Keratinocyte (primary cell): ENCODE measurements at regions not wholly inside any gene's neighbourhood (a gene's known extent, or its start where the extent isn't known, plus 50 kb on each side); places are given as distances from the start of the nearest gene placed in this dataset.

ENCODE experiments used
- CTCF ChIP-seq, 3 experiments: IDR thresholded peaks in 1 of 3; conservative IDR thresholded peaks in 1 of 3; optimal IDR thresholded peaks in 1 of 3; 2 replicates in 2 of 3; 3 replicates in 1 of 3; pipeline versions ENCODE3 to v1.5.1; 2011; ENCODE audit warnings: low read length in 3 of 3, mild to moderate bottlenecking in 3 of 3, moderate library complexity in 2 of 3, control low read depth in 1 of 3, inconsistent platforms in 1 of 3; ENCODE audit not compliant: insufficient read depth in 2 of 3; ENCODE audit errors: extremely low read depth in 1 of 3
- EZH2 ChIP-seq: IDR thresholded peaks from one replicate; pipeline ENCODE4 v1.6.1; 2012; ENCODE audit warnings: inconsistent platforms, mild to moderate bottlenecking, low read length, moderate library complexity

GRCh38 chr15:100785181-100786138 is 94.2 kb upstream of the ALDH1A3 start:
- TF ChIP-seq CTCF (optimal IDR thresholded peaks at IDR 0.05 in 1 of 3, IDR thresholded peaks at IDR 0.05 in 1 of 3, conservative IDR thresholded peaks at IDR 0.05 in 1 of 3; ENCODE audit: extremely low read depth in 1 of 3, insufficient read depth in 2 of 3, low read length in 3 of 3): no peak
- TF ChIP-seq EZH2: no peak
